Endothelial cell of umbilical vein (primary cell): ENCODE measurements at regions not wholly inside any gene's neighbourhood (a gene's known extent, or its start where the extent isn't known, plus 50 kb on each side); places are given as distances from the start of the nearest gene placed in this dataset.

Source experiments
- CTCF ChIP-seq, 2 donors: IDR thresholded peaks; 1 replicate in 1 of 2; 2 replicates in 1 of 2; pipeline ENCODE4 v1.5.1; 2011; ENCODE audit warnings: low read length in 2 of 2, mild to moderate bottlenecking in 2 of 2, moderate library complexity in 2 of 2, control low read depth in 1 of 2, inconsistent platforms in 1 of 2, low read depth in 1 of 2; ENCODE audit not compliant: insufficient read depth in 1 of 2; ENCODE audit errors: extremely low read depth in 1 of 2
- EZH2 ChIP-seq: IDR thresholded peaks from 2 replicates; pipeline ENCODE4 v1.6.1; 2012; ENCODE audit warnings: borderline replicate concordance, low read depth, mild to moderate bottlenecking, moderate library complexity, low read length, inconsistent platforms; ENCODE audit not compliant: severe bottlenecking
- JUN ChIP-seq: IDR thresholded peaks from 2 replicates; pipeline ENCODE4 v1.6.1; 2011; ENCODE audit warnings: borderline replicate concordance, low read depth; ENCODE audit not compliant: insufficient read length, insufficient read depth
- MYC ChIP-seq: IDR thresholded peaks from one replicate; pipeline ENCODE4 v1.6.1; 2011; ENCODE audit warnings: mild to moderate bottlenecking, low read depth, low read length
- POLR2A ChIP-seq: IDR thresholded peaks from 2 replicates; pipeline ENCODE4 v1.6.1; 2012; ENCODE audit warnings: low read depth, mild to moderate bottlenecking, control low read depth, low read length
- POLR2AphosphoS5 ChIP-seq: IDR thresholded peaks from 2 replicates; pipeline ENCODE4 v1.6.1; 2012; ENCODE audit warnings: low read depth, mild to moderate bottlenecking, control low read depth, low read length, moderate library complexity; ENCODE audit not compliant: insufficient read depth

GRCh38 chr3:76353683-76354082 is 568.3 kb upstream of the ZNF717 start:
- TF ChIP-seq POLR2AphosphoS5: no peak
- TF ChIP-seq CTCF (IDR thresholded peaks at IDR 0.05; ENCODE audit: extremely low read depth in 1 of 2, insufficient read depth in 1 of 2, low read depth in 1 of 2, low read length in 2 of 2): no peak
- TF ChIP-seq JUN: no peak
- TF ChIP-seq POLR2A: no peak
- TF ChIP-seq MYC: no peak
- no peak for TF ChIP-seq EZH2
